OCI-LY1 (cell line): ENCODE measurements at regions not wholly inside any gene's neighbourhood (a gene's known extent, or its start where the extent isn't known, plus 50 kb on each side); places are given as distances from the start of the nearest gene placed in this dataset.

Source experiments
- EZH2 ChIP-seq: fragments of 200-600 bp; sonication (generic), shearing (Covaris generic); IDR thresholded peaks from 2 replicates; pipeline ENCODE4 v1.8.0; 2017; ENCODE audit warnings: borderline replicate concordance, mixed run types, mild to moderate bottlenecking, antibody characterized with exemption, low read length, moderate library complexity, mixed read lengths
- TF ChIP-seq, protein P1 (sequence below): fragments of 200-600 bp; sonication (generic), shearing (Covaris generic); IDR thresholded peaks from 2 replicates; pipeline ENCODE4 v1.5.1; 2017; ENCODE audit warnings: mild to moderate bottlenecking, antibody characterized with exemption, low read length, moderate library complexity, mixed read lengths

DNA sequence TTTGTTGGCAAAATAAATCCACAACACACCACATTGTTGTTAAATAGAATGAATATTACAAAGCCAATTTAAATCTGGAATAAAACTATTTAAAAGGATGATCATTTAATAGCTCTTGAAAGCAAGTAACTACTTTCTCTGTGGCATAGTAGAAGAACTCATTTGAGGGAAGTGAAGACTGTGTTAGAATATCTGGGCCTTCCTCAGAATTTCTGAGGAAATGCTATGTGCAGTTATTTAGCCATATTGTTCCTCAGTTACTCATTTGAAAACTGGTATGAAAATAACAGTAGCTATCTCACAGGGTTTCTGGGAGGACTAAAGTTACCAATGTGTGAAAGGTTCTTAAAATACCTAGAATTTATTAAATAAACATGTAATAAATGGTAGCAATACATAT lies 595.8 kb downstream of the PSAT1 start:
- TF ChIP-seq, protein P1, sequence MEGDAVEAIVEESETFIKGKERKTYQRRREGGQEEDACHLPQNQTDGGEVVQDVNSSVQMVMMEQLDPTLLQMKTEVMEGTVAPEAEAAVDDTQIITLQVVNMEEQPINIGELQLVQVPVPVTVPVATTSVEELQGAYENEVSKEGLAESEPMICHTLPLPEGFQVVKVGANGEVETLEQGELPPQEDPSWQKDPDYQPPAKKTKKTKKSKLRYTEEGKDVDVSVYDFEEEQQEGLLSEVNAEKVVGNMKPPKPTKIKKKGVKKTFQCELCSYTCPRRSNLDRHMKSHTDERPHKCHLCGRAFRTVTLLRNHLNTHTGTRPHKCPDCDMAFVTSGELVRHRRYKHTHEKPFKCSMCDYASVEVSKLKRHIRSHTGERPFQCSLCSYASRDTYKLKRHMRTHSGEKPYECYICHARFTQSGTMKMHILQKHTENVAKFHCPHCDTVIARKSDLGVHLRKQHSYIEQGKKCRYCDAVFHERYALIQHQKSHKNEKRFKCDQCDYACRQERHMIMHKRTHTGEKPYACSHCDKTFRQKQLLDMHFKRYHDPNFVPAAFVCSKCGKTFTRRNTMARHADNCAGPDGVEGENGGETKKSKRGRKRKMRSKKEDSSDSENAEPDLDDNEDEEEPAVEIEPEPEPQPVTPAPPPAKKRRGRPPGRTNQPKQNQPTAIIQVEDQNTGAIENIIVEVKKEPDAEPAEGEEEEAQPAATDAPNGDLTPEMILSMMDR, result no peak
- TF ChIP-seq EZH2, result no peak
